Astrocyte of the cerebellum (primary cell): ENCODE measurements at regions not wholly inside any gene's neighbourhood (a gene's known extent, or its start where the extent isn't known, plus 50 kb on each side); places are given as distances from the start of the nearest gene placed in this dataset.
"Not testable (repeated sequence)": the region's sequence is repeated elsewhere in the genome, so short reads cannot be mapped to it uniquely, and the experiment has no call there.

Source experiments
- DNase-seq: peaks from one replicate; pipeline ENCODE4 v3.0.0-alpha.2; 2011; ENCODE audit warnings: low read depth
- H3K4me3 ChIP-seq: 2 replicates; pipeline ENCODE4 v1.5.1; 2011; ENCODE audit warnings: mild to moderate bottlenecking, low read depth, low read length, moderate library complexity
- CTCF ChIP-seq: IDR thresholded peaks from 2 replicates; pipeline ENCODE4 v1.5.1; 2012; ENCODE audit warnings: low read length, low read depth, moderate library complexity, mild to moderate bottlenecking; ENCODE audit errors: missing control alignments
- in situ Hi-C: cut with HindIII; loops from 2 replicates; pipeline ENCODE4 v1.10.0; 2017; ENCODE audit warnings: low sequenced_read_pairs

DNA sequence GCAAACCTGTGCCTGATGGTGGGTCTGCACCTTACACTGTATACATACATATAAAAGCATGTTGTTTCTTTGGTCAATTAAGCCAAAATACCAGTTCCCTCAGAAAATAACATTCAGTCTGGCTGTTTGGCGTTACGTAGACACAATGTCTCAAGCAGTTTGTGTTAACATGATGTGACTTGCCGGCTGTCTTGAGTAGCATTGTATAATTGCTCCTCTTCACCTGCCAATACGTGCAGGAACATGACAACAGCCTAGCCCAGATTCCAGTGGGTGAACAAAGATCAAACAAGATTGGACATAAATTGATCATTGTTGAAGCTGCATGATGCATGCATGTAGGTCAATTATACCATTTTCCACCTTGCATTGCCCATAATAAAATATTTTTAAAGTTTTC lies 102.3 kb downstream of the F11 start:
- no peak for DNase-seq
- TF ChIP-seq CTCF, result no peak
- no peak overlapping the region for H3K4me3 ChIP-seq
- in situ Hi-C loops, result no loop called here

- H3K4me3 ChIP-seq, result no peak overlapping the region
- DNase-seq, result no peak
- TF ChIP-seq CTCF, result no peak
- in situ Hi-C loops, result no loop called here
These were observed 100.3 kb downstream of the F11 start for GRCh38 chr4:186366326-186366725.

- DNase-seq, H3K4me3 ChIP-seq, in situ Hi-C loops: not testable (repeated sequence)
These were observed 97.0 kb downstream of the F11 start for GRCh38 chr4:186363038-186363437.

GRCh38 chr4:186360551-186360950 lies 94.6 kb downstream of the F11 start:
- TF ChIP-seq CTCF, result no peak
- in situ Hi-C loops, result no loop called here
- H3K4me3 ChIP-seq, result no peak overlapping the region
- no peak for DNase-seq

- no peak for TF ChIP-seq CTCF
- in situ Hi-C loops, result no loop called here
- DNase-seq, result no peak
- no peak overlapping the region for H3K4me3 ChIP-seq
These were observed 85.7 kb downstream of the F11 start for GRCh38 chr4:186351668-186352194.

GRCh38 chr4:186348433-186348832 lies 82.4 kb downstream of the F11 start:
- in situ Hi-C loops, result no loop called here
- DNase-seq, result no peak
- H3K4me3 ChIP-seq, result no peak overlapping the region
- TF ChIP-seq CTCF, result no peak

GRCh38 chr4:186347743-186348142 lies 81.8 kb downstream of the F11 start:
- H3K4me3 ChIP-seq, result no peak overlapping the region
- no peak for TF ChIP-seq CTCF
- in situ Hi-C loops, result no loop called here
- DNase-seq, result no peak
